ENCODE measurements at regions not wholly inside any gene's neighbourhood (a gene's known extent, or its start where the extent isn't known, plus 50 kb on each side); places are given as distances from the start of the nearest gene placed in this dataset.
A peak's percentile ranks its signal among the peaks of the same experiment; 100 is the strongest.
"Not testable (repeated sequence)": the region's sequence is repeated elsewhere in the genome, so short reads cannot be mapped to it uniquely, and the experiment has no call there.

DNA sequence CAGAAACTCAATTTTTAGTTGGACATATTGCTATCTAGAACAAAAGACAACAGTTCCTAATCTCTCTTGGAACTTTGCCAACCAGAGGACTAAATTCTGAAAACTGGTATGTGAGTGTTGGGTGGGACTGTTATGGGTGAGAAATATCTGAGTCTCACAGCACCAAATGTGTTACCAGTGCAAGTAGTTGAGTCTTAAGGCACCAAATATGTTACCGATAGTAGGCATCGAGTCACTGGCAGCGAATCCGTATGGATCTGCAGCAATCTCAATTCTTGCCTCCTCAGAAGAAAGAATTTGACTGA, 575.2 kb downstream of the DACH1 start:
- no peaks in the 10 kb centered on the region for H3K27me3 ChIP-seq (ENCODE audit: control insufficient read depth, extremely low read depth, insufficient read depth, low read length)
- dilution Hi-C loops (cut with MboI; ENCODE audit: extremely low pct_ligation_motif_present, low sequenced_read_pairs) = no loop called here
- H3K9me1 ChIP-seq (ENCODE audit: control insufficient read depth, extremely low read depth, insufficient read depth, low read length) = no peaks in the 10 kb centered on the region
- TF ChIP-seq EZH2 (IDR thresholded peaks at IDR 0.05; ENCODE audit: low read length) = no peak
- no peak overlapping the region for H3K9ac ChIP-seq (ENCODE audit: control insufficient read depth, extremely low read depth, insufficient read depth, low read length)
- H3K4me2 ChIP-seq (ENCODE audit: control insufficient read depth, extremely low read depth, insufficient read depth, low read depth, low read length) = no peak overlapping the region
- no peak overlapping the region for H2AFZ ChIP-seq (ENCODE audit: control insufficient read depth, low read length)
- H3K9me3 ChIP-seq (ENCODE audit: control insufficient read depth, low read depth, low read length) = no peaks in the 10 kb centered on the region
- no peak overlapping the region for H3K4me3 ChIP-seq (ENCODE audit: control insufficient read depth in 2 of 3, extremely low read depth in 1 of 3, insufficient read depth in 2 of 3, low read depth in 1 of 3, low read length in 3 of 3)
- FAIRE-seq = no peak
- H3K36me3 ChIP-seq (ENCODE audit: control insufficient read depth in 2 of 2, extremely low read depth in 1 of 2, insufficient read depth in 2 of 2, low read length in 2 of 2) = no peaks in the 10 kb centered on the region
- no peaks in the 10 kb centered on the region for H3K79me2 ChIP-seq (ENCODE audit: control insufficient read depth, insufficient read depth, low read length)
- no peak overlapping the region for H3K27ac ChIP-seq (ENCODE audit: control insufficient read depth, insufficient read depth, low read length)
- H3K4me1 ChIP-seq (ENCODE audit: control insufficient read depth, extremely low read depth, insufficient read depth, low read length) = no peaks in the 10 kb centered on the region
- H4K20me1 ChIP-seq (ENCODE audit: control insufficient read depth, extremely low read depth, insufficient read depth, low read length) = no peaks in the 10 kb centered on the region
- DNase-seq (ENCODE audit: low read depth, low spot score) = no peak

DNA sequence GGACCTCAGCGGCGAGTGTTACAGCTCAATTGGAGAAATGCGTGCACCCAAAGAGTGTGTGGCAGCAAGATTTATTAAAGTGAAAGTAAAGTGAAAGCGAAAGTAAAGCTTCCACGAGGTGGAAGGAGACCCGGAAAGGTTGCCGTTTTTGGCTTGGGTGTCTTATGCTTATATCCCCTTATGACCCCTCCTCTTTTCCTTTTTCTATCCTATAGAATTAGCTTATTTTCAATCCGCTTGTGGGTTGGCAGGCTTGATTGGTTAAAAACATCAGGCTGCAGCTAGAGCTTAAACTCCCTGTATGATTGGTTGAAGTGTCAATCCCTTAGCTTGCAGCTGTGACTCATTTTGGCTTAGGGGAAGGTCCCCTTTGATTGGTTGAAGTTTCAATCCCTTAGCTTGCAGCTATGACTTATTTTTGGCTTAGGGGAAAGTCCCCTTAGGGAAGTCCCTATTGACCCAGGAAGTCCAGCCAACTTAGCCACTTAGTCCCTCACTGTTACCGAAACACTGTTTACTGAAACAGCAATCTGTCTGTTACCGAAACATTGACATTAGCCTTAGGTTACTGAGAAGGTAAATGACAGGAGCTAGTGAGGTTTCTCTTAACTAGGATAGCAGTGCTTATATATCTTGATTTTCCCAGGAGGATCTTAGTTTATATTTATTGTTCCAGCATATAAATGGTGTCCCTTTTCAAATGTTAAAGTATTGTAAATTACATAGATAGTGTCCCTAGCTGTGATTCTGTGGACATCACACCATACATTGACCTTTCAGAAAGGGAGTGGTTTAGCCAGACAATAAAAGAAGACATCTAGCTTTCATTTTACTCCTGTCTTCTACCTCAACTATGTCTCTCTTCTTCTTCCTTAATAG, 575.8 kb downstream of the DACH1 start:
- TF ChIP-seq, protein P1, sequence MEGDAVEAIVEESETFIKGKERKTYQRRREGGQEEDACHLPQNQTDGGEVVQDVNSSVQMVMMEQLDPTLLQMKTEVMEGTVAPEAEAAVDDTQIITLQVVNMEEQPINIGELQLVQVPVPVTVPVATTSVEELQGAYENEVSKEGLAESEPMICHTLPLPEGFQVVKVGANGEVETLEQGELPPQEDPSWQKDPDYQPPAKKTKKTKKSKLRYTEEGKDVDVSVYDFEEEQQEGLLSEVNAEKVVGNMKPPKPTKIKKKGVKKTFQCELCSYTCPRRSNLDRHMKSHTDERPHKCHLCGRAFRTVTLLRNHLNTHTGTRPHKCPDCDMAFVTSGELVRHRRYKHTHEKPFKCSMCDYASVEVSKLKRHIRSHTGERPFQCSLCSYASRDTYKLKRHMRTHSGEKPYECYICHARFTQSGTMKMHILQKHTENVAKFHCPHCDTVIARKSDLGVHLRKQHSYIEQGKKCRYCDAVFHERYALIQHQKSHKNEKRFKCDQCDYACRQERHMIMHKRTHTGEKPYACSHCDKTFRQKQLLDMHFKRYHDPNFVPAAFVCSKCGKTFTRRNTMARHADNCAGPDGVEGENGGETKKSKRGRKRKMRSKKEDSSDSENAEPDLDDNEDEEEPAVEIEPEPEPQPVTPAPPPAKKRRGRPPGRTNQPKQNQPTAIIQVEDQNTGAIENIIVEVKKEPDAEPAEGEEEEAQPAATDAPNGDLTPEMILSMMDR (optimal IDR thresholded peaks at IDR 0.05 in 1 of 3, IDR thresholded peaks at IDR 0.05 in 1 of 3, conservative IDR thresholded peaks at IDR 0.05 in 1 of 3; ENCODE audit: extremely low read depth in 1 of 3, insufficient read depth in 2 of 3, low read length in 3 of 3) = no peak
- TF ChIP-seq EZH2 (IDR thresholded peaks at IDR 0.05; ENCODE audit: low read length) = no peak
- Histone ChIP-seq H2AFZ (ENCODE audit: control insufficient read depth, low read length) (no peak overlapping the region), H3K4me2 (ENCODE audit: control insufficient read depth, extremely low read depth, insufficient read depth, low read depth, low read length) (peak overlapping the region; percentile 44), H3K79me2 (ENCODE audit: control insufficient read depth, insufficient read depth, low read length) (no peaks in the 10 kb centered on the region), H3K27ac (ENCODE audit: control insufficient read depth, insufficient read depth, low read length) (no peak overlapping the region), H3K27me3 (ENCODE audit: control insufficient read depth, extremely low read depth, insufficient read depth, low read length) (no peaks in the 10 kb centered on the region), H3K9me3 (ENCODE audit: control insufficient read depth, low read depth, low read length) (no peaks in the 10 kb centered on the region), H3K9ac (ENCODE audit: control insufficient read depth, extremely low read depth, insufficient read depth, low read length) (no peak overlapping the region), H3K4me3 (ENCODE audit: control insufficient read depth in 2 of 3, extremely low read depth in 1 of 3, insufficient read depth in 2 of 3, low read depth in 1 of 3, low read length in 3 of 3) (peak overlapping the region in 2 of 3 experiments; percentile 8 to 39), H3K9me1 (ENCODE audit: control insufficient read depth, extremely low read depth, insufficient read depth, low read length) (no peaks in the 10 kb centered on the region), H3K36me3 (ENCODE audit: control insufficient read depth in 2 of 2, extremely low read depth in 1 of 2, insufficient read depth in 2 of 2, low read length in 2 of 2) (no peaks in the 10 kb centered on the region), H4K20me1 (ENCODE audit: control insufficient read depth, extremely low read depth, insufficient read depth, low read length) (no peaks in the 10 kb centered on the region), H3K4me1 (ENCODE audit: control insufficient read depth, extremely low read depth, insufficient read depth, low read length) (no peaks in the 10 kb centered on the region)
- no peak for FAIRE-seq
- peak; percentile 2 for DNase-seq (ENCODE audit: low read depth, low spot score)
- dilution Hi-C loops (cut with MboI; ENCODE audit: extremely low pct_ligation_motif_present, low sequenced_read_pairs) = no loop called here

DNA sequence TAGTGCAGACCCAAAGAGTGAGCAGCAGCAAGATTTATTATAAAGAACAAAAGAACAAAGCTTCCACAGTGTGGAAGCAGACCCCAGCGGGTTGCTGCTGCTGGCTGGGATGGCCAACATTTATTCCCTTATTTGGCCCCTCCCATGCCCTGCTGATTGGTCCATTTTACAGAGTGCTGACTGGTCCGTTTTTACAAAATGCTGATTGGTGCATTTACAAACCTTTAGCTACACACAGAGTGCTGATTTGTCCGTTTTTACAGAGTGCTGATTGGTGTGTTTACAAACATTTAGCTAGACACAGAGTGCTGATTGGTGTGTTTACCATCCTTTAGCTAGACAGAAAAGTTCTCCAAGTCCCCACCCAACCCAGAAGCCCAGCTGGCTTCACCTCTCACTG, 577.0 kb downstream of the DACH1 start:
- DNase-seq (ENCODE audit: low read depth, low spot score); H3K4me2 ChIP-seq (ENCODE audit: control insufficient read depth, extremely low read depth, insufficient read depth, low read depth, low read length); H2AFZ ChIP-seq (ENCODE audit: control insufficient read depth, low read length); H3K79me2 ChIP-seq (ENCODE audit: control insufficient read depth, insufficient read depth, low read length); H3K4me3 ChIP-seq (ENCODE audit: control insufficient read depth in 2 of 3, extremely low read depth in 1 of 3, insufficient read depth in 2 of 3, low read depth in 1 of 3, low read length in 3 of 3); H3K27ac ChIP-seq (ENCODE audit: control insufficient read depth, insufficient read depth, low read length); dilution Hi-C loops (cut with MboI; ENCODE audit: extremely low pct_ligation_motif_present, low sequenced_read_pairs); H3K9me1 ChIP-seq (ENCODE audit: control insufficient read depth, extremely low read depth, insufficient read depth, low read length); H3K9me3 ChIP-seq (ENCODE audit: control insufficient read depth, low read depth, low read length); FAIRE-seq; H3K4me1 ChIP-seq (ENCODE audit: control insufficient read depth, extremely low read depth, insufficient read depth, low read length); H3K9ac ChIP-seq (ENCODE audit: control insufficient read depth, extremely low read depth, insufficient read depth, low read length); H3K27me3 ChIP-seq (ENCODE audit: control insufficient read depth, extremely low read depth, insufficient read depth, low read length); H3K36me3 ChIP-seq (ENCODE audit: control insufficient read depth in 2 of 2, extremely low read depth in 1 of 2, insufficient read depth in 2 of 2, low read length in 2 of 2); H4K20me1 ChIP-seq (ENCODE audit: control insufficient read depth, extremely low read depth, insufficient read depth, low read length): not testable (repeated sequence)
